Activated CD4-positive, CD25-positive, alpha-beta regulatory T cell (primary cell): ENCODE measurements at regions not wholly inside any gene's neighbourhood (a gene's known extent, or its start where the extent isn't known, plus 50 kb on each side); places are given as distances from the start of the nearest gene placed in this dataset.
"Not testable (repeated sequence)": the region's sequence is repeated elsewhere in the genome, so short reads cannot be mapped to it uniquely, and the experiment has no call there.

ENCODE experiments used
- DNase-seq, 4 experiments: peaks; one replicate each; lab custom pipeline; 2025; lab: John Stamatoyannopoulos, UW

DNA sequence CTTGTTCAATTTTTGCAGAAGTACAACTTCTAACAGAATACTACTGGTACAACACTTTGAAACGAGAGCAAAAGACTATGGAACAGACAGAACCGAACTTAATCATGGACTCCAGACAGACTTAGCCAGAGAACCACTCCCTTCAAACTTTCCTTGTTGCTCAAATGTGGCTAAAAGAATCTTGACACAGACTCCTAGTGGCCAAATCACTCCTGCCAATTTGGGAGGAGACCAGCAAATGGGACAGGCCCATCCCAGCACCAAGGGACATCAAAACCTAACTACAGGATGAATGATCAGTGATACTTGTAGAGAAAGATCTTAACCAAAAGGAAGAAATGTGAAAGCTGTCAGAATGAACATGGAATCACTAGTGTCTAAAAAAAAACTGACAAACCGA lies 154.0 kb downstream of the MATN1 start:
- no peak for DNase-seq

DNA sequence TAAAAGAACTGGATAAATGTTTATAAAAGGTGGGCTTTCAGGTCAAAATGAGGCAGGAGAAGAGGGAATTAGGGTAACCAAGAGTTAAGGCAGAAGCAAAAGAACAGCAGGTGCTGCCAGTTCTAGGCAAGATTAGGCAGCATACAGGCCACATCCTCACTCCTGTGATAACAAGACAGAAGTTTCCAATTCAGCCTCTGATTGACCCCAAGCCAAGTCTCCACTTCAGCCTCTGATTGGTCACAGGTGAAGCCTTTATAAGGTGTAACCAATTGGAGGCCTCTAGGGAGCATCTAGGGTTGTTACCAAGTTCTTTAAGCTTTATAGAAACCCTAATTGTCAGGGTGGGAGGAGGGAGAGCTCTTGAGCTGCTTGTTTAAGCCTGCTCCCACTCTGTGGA lies 160.8 kb downstream of the MATN1 start:
- no peak for DNase-seq

DNA sequence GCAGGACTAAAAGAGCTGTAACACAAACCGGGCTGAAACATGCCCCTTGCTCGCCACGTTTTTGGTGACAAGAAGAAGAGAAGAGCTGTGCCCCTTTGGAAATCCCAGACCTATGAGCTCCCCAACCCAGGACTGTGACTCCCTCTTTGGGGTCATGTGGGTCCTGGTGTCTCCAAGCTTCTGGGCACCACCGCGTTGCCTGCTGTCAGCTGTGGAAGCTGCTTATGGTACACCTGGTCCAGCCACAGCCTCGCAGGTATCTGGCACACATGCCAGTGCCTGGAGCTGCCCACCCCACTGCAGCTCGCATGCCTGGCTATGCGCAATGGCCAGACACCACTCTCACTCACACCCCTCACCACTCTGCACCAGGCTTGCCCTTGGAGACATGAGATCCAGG lies 171.8 kb downstream of the MATN1 start:
- no peak for DNase-seq

DNA sequence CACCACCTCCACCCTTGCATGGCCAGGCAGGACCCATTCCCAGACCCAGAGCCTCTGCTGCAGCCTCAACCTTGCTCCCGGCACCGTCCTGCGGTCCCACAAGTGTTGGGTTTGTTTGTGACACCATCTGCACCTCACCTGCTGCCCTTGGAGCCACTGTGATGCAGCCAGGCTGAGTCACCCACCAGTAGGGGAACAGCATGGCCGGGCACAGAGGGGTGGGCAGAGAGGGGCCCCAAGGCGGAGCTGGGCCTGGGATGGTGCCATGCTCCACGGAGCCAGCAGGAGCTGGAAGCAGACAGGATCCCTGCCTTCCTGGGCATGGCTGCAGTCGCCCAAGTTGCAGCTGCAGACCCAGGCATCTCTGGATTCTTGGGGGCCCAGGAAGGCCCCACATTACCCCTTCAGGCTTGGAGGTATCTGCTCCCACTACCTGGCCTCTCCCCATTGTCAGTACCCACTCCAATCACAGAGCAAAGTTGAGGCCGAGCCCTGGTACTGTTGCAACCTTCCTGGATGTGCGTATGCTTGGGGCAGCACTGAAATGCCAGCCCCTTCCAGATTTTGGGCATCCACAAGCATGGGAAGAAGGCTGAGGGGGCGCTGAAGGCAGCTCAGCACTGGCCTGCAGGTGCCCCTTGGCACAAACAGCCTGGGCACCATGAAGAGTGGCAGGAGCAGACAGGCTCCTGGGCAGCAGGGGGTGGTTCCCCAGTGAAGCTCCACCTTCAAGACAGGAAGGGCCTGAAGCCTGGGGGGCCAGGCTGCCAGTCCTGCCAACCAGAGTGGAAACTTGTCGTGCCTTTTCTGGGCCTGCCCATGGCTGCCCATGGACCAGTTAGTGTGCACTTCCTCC lies 172.8 kb downstream of the MATN1 start:
- DNase-seq, result no peak

DNA sequence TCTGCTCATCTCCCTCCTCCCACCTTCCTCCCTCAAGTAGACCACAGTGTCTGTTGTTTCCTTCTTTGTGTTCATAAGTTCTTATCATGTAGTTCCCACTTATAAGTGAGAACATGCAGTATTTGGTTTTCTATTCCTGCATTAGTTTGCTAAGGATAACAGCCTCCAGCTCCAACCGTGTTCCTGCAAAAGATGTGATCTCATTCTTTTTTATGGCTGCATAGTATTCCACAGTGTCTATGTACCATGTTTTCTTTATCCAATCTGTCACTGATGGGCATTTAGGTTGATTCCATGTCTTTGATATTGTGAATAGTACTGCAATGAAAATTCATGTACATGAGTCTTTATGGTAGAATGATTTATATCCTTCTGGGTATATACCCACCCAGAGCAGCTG lies 173.5 kb downstream of the MATN1 start:
- not testable (repeated sequence) for DNase-seq

DNA sequence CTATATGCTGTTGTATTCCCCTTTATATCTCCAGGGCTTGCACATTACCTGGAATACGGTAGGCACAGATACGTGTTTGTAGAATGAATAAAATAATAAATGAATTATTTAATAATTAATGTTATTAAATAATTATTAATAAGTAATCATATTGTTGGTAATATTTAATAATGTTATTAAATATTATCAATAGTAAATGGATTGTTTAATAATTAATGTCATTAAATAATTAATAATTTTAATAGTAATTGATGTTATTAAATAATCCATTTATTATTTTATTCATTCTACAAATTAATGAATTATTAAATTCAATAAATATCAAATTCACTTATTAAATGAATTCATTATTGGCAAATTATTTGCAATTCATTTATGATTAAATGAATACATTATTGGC lies 175.1 kb downstream of the MATN1 start:
- DNase-seq, result no peak

DNA sequence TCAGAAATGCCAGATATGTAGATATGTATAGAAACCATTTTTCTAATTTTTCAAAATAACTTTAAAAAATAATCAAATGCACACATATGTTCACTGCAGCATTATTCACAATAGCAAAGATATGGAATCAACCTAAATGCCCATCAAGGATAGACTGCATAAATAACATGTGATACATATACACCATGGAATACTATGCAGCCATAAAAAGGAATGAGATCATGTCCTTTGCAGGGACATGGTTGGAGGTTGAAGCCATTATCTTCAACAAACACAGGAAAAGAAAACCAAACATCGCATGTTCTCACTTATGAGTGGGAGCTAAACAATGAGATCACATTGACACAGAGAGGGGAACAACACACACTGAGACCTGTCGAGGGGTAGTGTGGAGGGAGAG lies 176.1 kb downstream of the MATN1 start:
- not testable (repeated sequence) for DNase-seq

DNA sequence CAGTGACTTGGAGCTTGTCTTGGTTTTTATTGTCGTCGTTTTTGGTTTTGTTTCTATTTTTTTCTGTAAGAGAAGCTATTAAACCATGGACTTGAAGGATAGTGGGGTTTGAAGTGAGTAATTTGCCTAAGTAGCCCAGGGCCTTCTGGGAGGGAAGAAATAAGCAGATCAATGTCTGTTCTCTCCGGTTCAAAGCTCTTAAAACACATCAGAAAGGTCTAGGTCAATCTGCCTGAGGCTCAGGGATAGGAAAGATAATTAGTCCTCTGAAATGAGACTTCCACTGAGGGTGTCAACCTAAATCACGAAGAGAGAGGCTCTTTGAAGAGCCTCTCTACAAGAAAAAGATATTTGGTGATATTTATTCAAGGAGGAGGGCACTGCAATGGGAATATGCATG lies 178.0 kb downstream of the MATN1 start:
- DNase-seq, result no peak

DNA sequence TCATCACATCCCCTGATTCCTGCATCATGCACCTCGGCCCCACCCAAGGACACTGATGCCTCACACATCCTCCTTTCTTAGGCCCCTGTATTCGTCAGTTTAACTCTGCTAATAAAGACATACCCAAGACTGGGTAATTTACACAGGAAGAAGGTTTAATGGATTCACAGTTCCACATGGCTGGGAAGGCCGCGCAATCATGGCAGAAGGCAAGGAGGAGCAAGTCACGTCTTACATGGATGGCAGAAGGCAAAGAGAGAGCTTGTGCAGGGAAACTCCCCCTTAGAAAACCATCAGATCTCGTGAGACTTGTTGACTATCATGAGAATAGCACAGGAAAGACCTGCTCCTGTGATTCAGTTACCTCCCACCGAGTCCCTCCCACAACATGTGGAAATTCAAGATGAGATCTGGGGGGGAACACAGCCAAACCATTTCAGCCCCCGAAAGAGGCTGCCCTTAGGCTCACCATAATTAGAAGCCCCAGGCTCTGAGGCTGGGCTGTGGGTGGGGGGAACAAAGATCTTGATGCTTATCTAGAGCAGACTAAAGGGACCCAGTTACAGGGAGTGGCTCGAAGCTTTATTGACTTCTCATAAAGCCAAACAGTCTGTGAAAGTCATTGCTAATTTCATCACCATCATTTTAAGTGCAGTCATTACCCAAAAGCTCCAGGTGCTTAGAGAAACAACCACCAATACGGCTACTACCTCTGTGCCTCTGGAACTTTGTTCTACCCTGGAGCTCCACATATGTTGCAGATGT lies 181.5 kb downstream of the MATN1 start:
- DNase-seq, result no peak

DNA sequence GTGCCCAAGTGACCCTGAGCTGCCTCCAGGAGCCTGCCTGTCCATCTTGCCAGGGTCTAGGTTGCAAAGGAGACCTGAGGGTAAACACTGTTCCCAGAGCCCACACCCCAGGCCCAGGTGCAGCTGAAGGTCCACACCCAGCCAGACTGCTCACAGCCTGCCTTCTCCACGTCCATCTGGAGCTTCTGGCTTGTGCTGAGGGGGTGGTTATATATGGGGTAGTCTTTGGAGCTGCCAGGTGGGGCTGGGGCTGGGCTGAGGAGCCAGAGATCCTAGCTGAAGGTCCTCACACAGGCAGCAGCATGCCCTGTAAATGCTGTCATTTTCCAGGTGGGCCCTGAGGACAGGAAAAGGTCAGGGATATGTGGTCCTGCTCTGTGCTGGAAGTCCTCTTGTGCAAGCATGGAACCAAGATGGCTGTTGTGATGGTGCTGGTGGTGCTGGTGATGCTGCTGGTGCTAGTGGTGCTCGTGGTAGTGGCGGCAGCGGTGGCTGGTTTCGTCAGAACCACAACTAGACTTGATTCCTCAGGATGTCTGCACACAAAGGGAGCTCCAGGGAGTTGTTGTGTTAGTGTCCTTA lies 182.7 kb downstream of the MATN1 start:
- no peak for DNase-seq

DNA sequence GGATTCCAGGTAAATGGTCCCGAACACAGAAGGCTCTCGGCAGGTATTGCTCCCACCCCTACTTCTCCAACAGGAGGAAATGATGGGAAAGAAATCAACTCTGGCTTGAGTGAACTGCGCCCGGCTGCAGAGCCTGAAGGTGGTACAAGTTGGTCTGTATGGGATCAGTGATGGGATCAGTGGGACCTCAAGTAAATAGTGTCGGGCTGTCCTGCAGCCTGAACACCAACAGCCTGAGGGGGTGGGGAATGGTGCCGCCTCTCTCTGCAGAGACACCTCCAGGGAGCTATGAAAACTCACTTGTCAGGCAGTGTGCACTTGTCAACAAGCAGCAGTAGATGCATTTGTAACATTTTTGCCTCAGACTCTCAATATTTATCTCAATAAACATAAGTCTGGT lies 183.5 kb downstream of the MATN1 start:
- DNase-seq, result no peak

DNA sequence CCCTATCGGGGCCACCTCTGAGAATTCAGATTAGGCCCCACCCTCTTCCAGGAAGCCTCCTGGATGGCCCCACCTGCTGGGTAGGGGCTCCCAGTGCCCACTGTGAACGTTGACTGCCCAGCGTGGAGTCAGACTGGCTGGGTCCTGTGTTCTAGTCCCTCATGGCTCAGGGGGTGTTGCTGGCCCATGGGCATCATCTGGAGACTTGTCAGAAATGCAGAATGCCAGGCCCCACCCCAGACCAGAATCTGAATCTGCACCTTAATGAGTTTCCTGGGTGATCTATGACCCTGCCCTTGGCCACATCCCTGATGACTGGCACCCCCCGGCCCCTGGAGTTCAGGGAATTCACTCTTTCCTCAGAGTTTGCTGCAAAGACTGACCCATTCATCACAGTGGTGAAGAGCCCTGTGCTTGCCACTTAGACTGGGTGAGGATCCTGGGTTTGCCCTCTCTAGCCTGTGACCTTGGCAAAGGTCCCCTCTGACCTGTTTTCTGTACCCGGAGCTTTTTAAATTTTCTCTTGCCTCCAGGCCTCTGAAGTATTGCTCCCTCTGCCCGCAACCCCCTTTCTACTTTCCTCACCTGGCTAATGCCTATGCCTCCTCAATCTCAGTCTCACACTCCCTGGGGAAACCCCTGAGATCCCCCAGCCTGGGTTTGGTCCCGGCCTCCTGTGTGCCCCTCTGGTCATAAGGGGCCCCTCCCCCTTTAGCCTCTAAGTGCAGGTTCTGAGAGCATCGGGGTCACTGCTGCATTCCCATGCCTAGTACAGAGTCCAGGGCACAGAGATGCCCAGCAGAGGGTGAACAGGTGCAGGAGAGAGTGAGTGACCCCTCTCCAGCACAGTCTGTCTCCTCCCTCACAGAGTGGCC lies 184.2 kb downstream of the MATN1 start:
- DNase-seq, result no peak

DNA sequence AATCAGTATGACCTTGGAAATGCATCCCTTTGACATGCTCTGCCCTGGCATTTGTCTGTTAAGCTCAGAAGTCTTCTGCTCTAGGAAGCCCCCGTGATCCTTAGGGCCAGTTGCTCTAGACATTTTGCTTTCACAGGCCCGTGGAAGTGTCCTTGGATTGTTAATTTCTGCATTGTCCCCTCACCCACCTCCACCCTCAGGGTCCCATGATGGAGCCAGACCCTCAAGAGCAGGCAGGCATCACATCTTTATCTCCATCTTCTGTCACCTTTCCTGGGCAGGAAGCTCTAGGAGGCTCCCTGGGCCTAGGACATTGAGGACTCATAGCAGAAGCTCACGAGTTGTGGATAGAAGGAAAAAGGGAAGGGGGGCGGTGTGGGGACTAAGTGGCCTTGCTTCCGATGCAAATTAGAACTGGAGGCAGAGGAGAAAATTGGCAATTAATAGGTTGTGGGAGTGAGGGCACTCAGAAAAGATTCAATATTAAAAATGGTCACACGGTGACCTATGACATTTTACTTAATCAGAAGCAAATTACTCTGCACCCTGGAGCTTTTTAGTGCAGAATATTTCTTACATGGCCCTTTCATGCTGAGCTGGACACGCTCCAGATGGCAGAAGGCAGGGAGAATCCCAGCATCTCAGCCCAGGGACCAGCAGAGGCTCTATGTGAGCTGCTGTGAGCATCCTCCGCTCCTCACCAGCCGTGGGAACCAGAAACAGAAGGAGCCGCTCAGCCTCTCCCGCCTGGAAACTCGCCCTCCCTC lies 185.0 kb downstream of the MATN1 start:
- DNase-seq, result no peak

DNA sequence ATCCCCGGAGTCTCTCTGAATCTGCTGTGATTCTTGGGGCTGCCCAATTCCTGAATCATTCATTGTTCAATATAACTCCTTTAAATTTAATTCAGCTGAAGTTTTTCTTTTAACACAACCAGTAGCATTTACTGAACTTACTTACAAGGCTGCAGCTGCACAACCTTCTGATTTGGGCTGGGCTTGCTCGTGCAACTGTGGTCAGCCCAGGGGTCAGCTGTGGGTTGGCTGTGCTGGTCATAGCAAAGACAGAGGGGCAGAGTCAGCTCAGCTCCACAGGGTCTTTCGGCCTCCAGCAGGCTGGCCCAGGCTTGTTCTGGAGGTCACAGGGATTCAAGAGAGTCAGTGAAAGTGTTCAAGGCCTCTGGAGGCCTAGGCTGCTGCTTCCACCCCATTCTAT lies 186.1 kb downstream of the MATN1 start:
- DNase-seq, result no peak

DNA sequence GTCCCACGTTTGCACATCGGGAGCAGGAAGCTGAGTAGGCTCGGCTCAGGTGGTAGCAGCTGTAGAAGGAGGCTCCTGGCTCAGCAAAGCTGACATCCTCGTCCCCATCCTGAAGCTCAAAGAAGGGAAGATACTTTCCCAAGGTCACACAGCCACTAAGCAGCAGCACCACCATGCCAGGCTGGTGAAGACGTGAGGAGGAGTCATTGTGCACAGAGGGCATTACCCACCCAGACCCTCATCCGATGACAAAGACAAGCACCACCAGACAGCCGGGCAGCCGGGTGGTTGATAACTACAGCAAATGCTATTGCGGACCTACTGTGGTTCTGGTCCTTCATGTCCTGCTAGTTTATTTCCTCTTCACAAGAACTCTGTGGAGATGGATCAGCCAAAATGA lies 186.9 kb downstream of the MATN1 start:
- no peak for DNase-seq

DNA sequence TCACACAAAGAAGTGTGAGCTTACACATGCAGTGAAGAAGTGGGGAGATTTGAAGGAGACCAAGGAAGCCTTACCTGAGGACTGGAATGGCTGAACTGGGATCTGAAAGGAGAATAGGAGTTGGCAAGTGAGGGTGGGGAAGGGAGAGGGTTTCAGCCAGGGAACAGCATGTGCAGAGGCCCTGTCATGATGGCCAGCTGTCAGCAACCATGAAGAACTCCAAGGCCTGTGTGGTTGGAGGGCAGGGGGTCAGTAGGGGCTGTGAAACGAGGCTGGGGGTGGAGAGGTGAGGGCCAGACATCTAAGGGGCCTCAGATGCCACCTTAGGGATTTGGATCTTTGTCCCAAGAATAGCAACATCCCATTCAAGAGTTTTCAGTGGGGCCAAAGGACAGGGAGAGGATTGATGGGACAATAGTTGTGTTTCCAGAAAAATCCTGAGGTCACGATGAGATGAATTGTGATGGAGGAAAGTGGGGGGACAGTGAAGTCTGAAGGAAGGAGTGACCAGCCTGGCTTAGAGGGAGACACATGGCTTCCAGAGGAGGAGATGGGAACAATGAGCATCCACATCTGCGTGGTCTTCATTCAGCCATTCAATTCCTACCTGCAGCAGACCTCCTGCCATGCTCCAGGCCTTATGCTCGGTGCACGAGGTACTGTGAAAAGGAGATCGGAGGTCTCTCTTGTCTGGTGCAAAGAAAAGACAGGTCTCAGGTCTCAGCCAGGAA lies 187.6 kb downstream of the MATN1 start:
- no peak for DNase-seq

DNA sequence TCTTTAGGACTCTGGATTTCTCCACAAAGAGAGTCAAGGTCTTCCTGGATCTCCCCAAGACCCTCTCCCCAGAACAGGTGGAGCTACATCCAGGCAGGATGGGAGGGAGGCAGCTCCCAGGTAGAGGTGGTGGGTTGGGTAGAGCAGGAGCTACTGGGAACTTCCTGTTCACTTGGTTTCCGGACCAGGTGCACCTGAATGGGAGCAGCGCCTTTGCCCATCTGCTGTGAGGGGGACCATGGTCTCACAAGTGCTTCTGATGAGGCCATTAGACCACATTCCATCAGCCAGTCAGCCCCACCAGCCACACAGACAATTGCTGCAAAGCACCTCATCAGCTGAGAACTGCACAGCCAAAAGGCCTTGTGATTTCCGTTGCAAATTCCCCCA lies 188.8 kb downstream of the MATN1 start:
- no peak for DNase-seq

DNA sequence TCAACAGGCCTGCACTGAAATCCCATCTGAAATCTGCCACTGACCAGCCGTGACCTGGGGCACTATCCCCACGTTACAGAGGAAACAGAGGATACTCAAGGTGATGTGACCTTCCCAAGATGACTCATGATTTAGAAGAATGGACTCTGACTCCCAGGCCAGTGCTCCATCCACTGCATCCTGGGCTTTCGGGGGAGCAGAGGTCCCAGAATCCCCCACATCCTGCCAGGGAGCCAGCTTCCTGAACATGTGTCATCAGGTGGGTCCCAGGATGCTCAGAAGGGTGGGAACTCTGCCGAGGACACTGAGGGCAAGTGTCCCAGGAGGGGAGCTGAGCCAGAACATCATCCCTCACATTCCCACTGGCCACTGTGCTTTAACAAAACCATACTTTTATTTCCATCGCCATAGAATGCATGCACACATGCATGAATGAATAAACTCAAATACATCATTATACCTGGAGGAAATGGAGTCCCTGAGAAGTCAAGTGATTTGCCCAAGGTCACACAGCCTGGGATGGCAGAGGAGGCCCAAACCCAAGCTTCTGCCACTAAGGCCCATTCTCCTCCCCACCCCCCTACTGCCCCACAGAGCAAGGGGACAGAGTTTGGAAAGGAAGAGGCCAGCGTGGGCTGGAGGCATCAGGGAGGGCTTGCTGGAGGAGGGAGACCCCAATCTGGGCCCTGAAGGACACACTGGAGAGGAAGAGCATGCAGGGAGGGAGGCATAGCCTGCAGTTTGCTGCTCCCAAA lies 189.4 kb downstream of the MATN1 start:
- no peak for DNase-seq

DNA sequence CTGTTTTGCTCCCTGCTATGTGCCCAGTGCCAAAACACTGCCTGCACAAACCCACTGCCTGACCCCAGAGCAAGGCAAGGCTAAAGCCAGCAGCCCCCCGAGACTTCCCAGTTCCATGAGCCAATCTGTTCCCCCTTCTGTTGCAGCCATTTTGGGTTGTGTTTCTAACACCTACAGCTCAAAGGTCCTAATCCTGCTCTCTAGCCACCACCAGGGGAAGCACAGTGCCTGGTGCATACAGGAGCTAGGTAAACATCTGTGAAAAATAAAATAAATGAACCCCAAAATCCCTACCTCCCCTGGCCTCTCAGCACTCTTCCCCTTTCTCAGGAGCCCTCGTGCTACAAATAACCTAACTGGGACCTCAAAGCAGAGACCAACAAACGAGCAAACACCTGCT lies 190.2 kb downstream of the MATN1 start:
- DNase-seq, result no peak

DNA sequence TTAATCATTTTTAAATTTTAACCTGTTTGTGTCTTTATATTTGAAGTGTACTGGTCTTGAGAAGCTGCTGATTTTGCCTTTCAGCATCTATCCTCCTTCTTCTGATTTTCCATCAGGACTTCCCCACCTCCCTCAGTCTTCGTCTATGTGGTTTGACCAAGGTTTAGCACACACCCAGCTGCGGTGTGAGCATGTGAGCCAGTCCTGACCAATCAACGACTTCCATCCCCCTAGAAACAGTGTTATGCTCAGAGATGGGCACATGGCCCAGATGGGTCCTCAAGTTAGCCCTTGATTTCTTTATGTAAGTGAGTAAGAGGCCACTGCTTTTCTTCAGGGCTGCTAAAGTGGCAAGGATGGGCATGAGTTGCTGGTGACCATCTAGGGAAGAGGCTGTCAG lies 190.8 kb downstream of the MATN1 start:
- no peak for DNase-seq
